H9 (cell line): ENCODE measurements at regions not wholly inside any gene's neighbourhood (a gene's known extent, or its start where the extent isn't known, plus 50 kb on each side); places are given as distances from the start of the nearest gene placed in this dataset.

Experiments
- DNase-seq: peaks from one replicate; pipeline ENCODE4 v3.0.0-alpha.2; 2017
- H2AFZ ChIP-seq: one replicate; pipeline ENCODE4 v1.6.1; 2013; ENCODE audit warnings: mild to moderate bottlenecking, low read length, control low read depth, moderate library complexity
- H2AK5ac ChIP-seq: 2 replicates; pipeline ENCODE4 v1.6.1; 2013; ENCODE audit warnings: low read length, control low read depth, mixed read lengths; ENCODE audit not compliant: insufficient read length
- H2BK120ac ChIP-seq: one replicate; pipeline ENCODE4 v1.6.1; 2013; ENCODE audit warnings: low read depth, mild to moderate bottlenecking, low read length, control low read depth, inconsistent platforms; ENCODE audit not compliant: poor library complexity, severe bottlenecking
- H2BK12ac ChIP-seq: 2 replicates; pipeline ENCODE4 v1.6.1; 2013; ENCODE audit warnings: low read length, control low read depth, mixed read lengths, low read depth; ENCODE audit not compliant: insufficient read length
- H2BK15ac ChIP-seq: 2 replicates; pipeline ENCODE4 v1.6.1; 2013; ENCODE audit warnings: low read depth, low read length, control low read depth
- H2BK20ac ChIP-seq: one replicate; pipeline ENCODE4 v1.6.1; 2013; ENCODE audit warnings: low read depth, mild to moderate bottlenecking, low read length, control low read depth, inconsistent platforms; ENCODE audit not compliant: poor library complexity, severe bottlenecking
- H2BK5ac ChIP-seq: 2 replicates; pipeline ENCODE4 v1.6.1; 2013; ENCODE audit warnings: low read length, control low read depth, mixed read lengths; ENCODE audit not compliant: insufficient read length
- H3K14ac ChIP-seq: 2 replicates; pipeline ENCODE4 v1.6.1; 2013; ENCODE audit warnings: low read length, control low read depth; ENCODE audit not compliant: insufficient read depth
- H3K18ac ChIP-seq: 2 replicates; pipeline ENCODE4 v1.6.1; 2013; ENCODE audit warnings: low read depth, mild to moderate bottlenecking, mixed read lengths, low read length, control low read depth; ENCODE audit not compliant: insufficient read length
- H3K23ac ChIP-seq: 2 replicates; pipeline ENCODE4 v1.6.1; 2013; ENCODE audit warnings: low read length, control low read depth, mixed read lengths, low read depth; ENCODE audit not compliant: insufficient read length
- H3K23me2 ChIP-seq: 2 replicates; pipeline ENCODE4 v1.6.1; 2013; ENCODE audit warnings: low read depth, mild to moderate bottlenecking, mixed read lengths, low read length, control low read depth; ENCODE audit not compliant: insufficient read length, poor library complexity, severe bottlenecking
- H3K27ac ChIP-seq: 2 replicates; pipeline ENCODE4 v1.5.1; 2013; ENCODE audit warnings: low read length, control low read depth, mixed read lengths, low read depth; ENCODE audit not compliant: insufficient read length
- H3K27me3 ChIP-seq: 2 replicates; pipeline ENCODE4 v1.6.1; 2013; ENCODE audit warnings: low read length, control low read depth, inconsistent platforms; ENCODE audit not compliant: insufficient read depth
- H3K4ac ChIP-seq: 2 replicates; pipeline ENCODE4 v1.6.1; 2013; ENCODE audit warnings: low read depth, mild to moderate bottlenecking, control low read depth, inconsistent platforms, low read length, moderate library complexity
- H3K4me1 ChIP-seq: 2 replicates; pipeline ENCODE4 v1.6.1; 2013; ENCODE audit warnings: low read length, control low read depth, inconsistent platforms; ENCODE audit not compliant: insufficient read depth
- H3K4me2 ChIP-seq: 2 replicates; pipeline ENCODE4 v1.6.1; 2013; ENCODE audit warnings: low read length, control low read depth, mixed read lengths; ENCODE audit not compliant: insufficient read length, insufficient read depth
- H3K56ac ChIP-seq: 2 replicates; pipeline ENCODE4 v1.6.1; 2013; ENCODE audit warnings: low read depth, mild to moderate bottlenecking, mixed read lengths, low read length, control low read depth; ENCODE audit not compliant: insufficient read length
- H3K79me1 ChIP-seq: 2 replicates; pipeline ENCODE4 v1.6.1; 2013; ENCODE audit warnings: low read depth, mild to moderate bottlenecking, moderate library complexity, low read length, control low read depth, inconsistent platforms; ENCODE audit not compliant: insufficient read depth, poor library complexity, severe bottlenecking
- H3K79me2 ChIP-seq: 2 replicates; pipeline ENCODE4 v1.6.1; 2013; ENCODE audit warnings: low read length, control low read depth, inconsistent platforms; ENCODE audit not compliant: insufficient read depth
- H3K9ac ChIP-seq: 2 replicates; pipeline ENCODE4 v1.6.1; 2013; ENCODE audit warnings: low read length, control low read depth, mixed read lengths; ENCODE audit not compliant: insufficient read length; ENCODE audit errors: extremely low read depth
- H3K9me3 ChIP-seq: one replicate; pipeline ENCODE4 v1.6.1; 2013; ENCODE audit warnings: low read depth, low read length, inconsistent platforms; ENCODE audit not compliant: control insufficient read depth
- H3T11ph ChIP-seq: one replicate; pipeline ENCODE4 v1.6.1; 2013; ENCODE audit warnings: mild to moderate bottlenecking, low read length, control low read depth, inconsistent platforms
- H4K20me1 ChIP-seq: one replicate; pipeline ENCODE4 v1.6.1; 2013; ENCODE audit not compliant: control insufficient read depth, insufficient read length, insufficient read depth
- H4K5ac ChIP-seq: 2 replicates; pipeline ENCODE4 v1.6.1; 2013; ENCODE audit warnings: low read depth, mild to moderate bottlenecking, mixed read lengths, low read length, control low read depth; ENCODE audit not compliant: insufficient read length
- H4K8ac ChIP-seq: replicated peaks from 2 replicates; pipeline ENCODE4 v1.6.1; 2013; ENCODE audit warnings: low read length, control low read depth, mixed read lengths, low read depth; ENCODE audit not compliant: insufficient read length
- H4K91ac ChIP-seq: 2 replicates; pipeline ENCODE4 v1.6.1; 2013; ENCODE audit warnings: low read depth, mild to moderate bottlenecking, moderate library complexity, mixed read lengths, low read length, control low read depth; ENCODE audit not compliant: insufficient read length
- H3K27ac Mint-ChIP-seq, 3 experiments: 2 replicates in 2 of 3; 3 replicates in 1 of 3; pipeline ENCODE4 v1.8.0; 2020 to 2021; ENCODE audit warnings: mixed read lengths in 3 of 3, mild to moderate bottlenecking in 1 of 3, moderate library complexity in 1 of 3
- H3K27me3 Mint-ChIP-seq: 2 replicates; pipeline ENCODE4 v1.8.0; 2021; ENCODE audit warnings: low read depth, mild to moderate bottlenecking, moderate library complexity, mixed read lengths
- H3K36me3 Mint-ChIP-seq, 3 experiments: 2 replicates in 2 of 3; 3 replicates in 1 of 3; pipeline ENCODE4 v1.8.0; 2020 to 2021; ENCODE audit warnings: low read depth in 3 of 3, mixed read lengths in 3 of 3; ENCODE audit not compliant: insufficient read depth in 1 of 3
- H3K4me1 Mint-ChIP-seq, 2 experiments: 2 replicates each; pipeline ENCODE4 v1.8.0; 2020; ENCODE audit warnings: mixed read lengths in 2 of 2
- H3K4me3 Mint-ChIP-seq, 2 experiments: 2 replicates in 1 of 2; 3 replicates in 1 of 2; pipeline ENCODE4 v1.8.0; 2020 to 2021; ENCODE audit warnings: mild to moderate bottlenecking in 2 of 2, mixed read lengths in 2 of 2, moderate library complexity in 1 of 2
- H3K9me3 Mint-ChIP-seq, 2 experiments: 2 replicates in 1 of 2; 3 replicates in 1 of 2; pipeline ENCODE4 v1.8.0; 2020; ENCODE audit warnings: mild to moderate bottlenecking in 2 of 2, mixed read lengths in 2 of 2, moderate library complexity in 1 of 2
- WGBS: extraction: QIAGEN DNeasy Blood & Tissue Kit; methylation state at CpG from one replicate; pipeline ENCODE4 v1.1.7; 2013; ENCODE audit warnings: missing lambda C conversion rate, low lambda C conversion rate, mixed read lengths; ENCODE audit not compliant: insufficient read length; ENCODE audit errors: extremely low coverage; 5-methylcytosine and 5-hydroxymethylcytosine counted together
- TF ChIP-seq, protein P1 (sequence below): fragments of 200-600 bp; sonication (generic); conservative IDR thresholded peaks from 3 replicates; pipeline ENCODE4 v1.8.0; 2021; ENCODE audit warnings: antibody characterized with exemption, mild to moderate bottlenecking

GRCh38 chr12:94898388-94898787 lies 105.1 kb downstream of the NDUFA12 start:
- no peak overlapping the region for H3K9ac ChIP-seq
- WGBS, result no CpG with 5 or more reads among the region's 1 CpG

More at GRCh38 chr12:94898388-94898787, 105.1 kb downstream of the NDUFA12 start:
- Histone ChIP-seq H3K14ac (no peak overlapping the region), H3K79me1 (no peaks in the 10 kb centered on the region), H3K4ac (no peak overlapping the region), H3K23me2 (no peaks in the 10 kb centered on the region), H3K27me3 (no peaks in the 10 kb centered on the region), H4K5ac (no peak overlapping the region), H3K79me2 (no peaks in the 10 kb centered on the region), H3K27ac (no peak overlapping the region), H4K20me1 (no peaks in the 10 kb centered on the region), H2AK5ac (no peak overlapping the region), H3T11ph (no peak overlapping the region), H3K23ac (no peak overlapping the region), H2BK5ac (no peak overlapping the region), H3K18ac (no peak overlapping the region), H2BK20ac (no peak overlapping the region), H4K91ac (no peak overlapping the region), H2AFZ (no peak overlapping the region), H3K9me3 (no peaks in the 10 kb centered on the region), H2BK120ac (no peak overlapping the region), H3K56ac (no peak overlapping the region), H4K8ac (no peak overlapping the region), H3K4me1 (no peaks in the 10 kb centered on the region), H2BK15ac (no peak overlapping the region), H3K4me2 (no peak overlapping the region), H2BK12ac (no peak overlapping the region)
- Mint-ChIP-seq H3K9me3 (no peaks in the 10 kb centered on the region), H3K4me1 (0 out of 4 replicates have a peak, but pooled peaks cover 0 to 4% of the 10 kb centered on the region in 2 experiments), H3K27ac (no peak overlapping the region), H3K36me3 (no peaks in the 10 kb centered on the region), H3K27me3 (no peaks in the 10 kb centered on the region), H3K4me3 (no peak overlapping the region)
- TF ChIP-seq, protein P1, sequence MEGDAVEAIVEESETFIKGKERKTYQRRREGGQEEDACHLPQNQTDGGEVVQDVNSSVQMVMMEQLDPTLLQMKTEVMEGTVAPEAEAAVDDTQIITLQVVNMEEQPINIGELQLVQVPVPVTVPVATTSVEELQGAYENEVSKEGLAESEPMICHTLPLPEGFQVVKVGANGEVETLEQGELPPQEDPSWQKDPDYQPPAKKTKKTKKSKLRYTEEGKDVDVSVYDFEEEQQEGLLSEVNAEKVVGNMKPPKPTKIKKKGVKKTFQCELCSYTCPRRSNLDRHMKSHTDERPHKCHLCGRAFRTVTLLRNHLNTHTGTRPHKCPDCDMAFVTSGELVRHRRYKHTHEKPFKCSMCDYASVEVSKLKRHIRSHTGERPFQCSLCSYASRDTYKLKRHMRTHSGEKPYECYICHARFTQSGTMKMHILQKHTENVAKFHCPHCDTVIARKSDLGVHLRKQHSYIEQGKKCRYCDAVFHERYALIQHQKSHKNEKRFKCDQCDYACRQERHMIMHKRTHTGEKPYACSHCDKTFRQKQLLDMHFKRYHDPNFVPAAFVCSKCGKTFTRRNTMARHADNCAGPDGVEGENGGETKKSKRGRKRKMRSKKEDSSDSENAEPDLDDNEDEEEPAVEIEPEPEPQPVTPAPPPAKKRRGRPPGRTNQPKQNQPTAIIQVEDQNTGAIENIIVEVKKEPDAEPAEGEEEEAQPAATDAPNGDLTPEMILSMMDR, result peak; percentile 57
- peak; percentile 50 for DNase-seq
